ENCODE measurements at regions not wholly inside any gene's neighbourhood (a gene's known extent, or its start where the extent isn't known, plus 50 kb on each side); places are given as distances from the start of the nearest gene placed in this dataset.

DNA sequence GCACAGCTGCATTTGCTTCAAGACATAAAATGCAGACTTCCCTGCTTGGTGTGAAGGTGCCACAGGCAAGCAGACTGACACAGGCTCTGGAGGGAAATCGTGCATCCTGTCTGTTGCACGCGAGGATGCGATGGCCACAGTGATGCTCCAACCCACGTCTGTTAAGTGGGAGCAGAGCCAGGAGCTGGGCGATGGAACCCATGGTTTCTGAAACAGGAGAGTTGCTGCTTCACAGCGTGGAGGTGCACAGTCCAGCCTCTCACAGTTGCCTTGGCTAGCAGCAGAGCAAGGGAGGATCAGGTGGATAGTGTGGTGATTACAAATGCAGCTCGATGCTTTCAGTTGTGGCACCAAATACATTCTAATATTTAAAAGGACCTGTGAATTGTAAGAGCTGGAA, 108.8 kb downstream of the TENT4A start (continued):
- TF ChIP-seq KDM1A (IDR thresholded peaks at IDR 0.05; ENCODE audit: borderline replicate concordance, low read length) (no peak), TAF7 (optimal IDR thresholded peaks at IDR 0.05; ENCODE audit: borderline replicate concordance, low read depth, low read length) (no peak), CBX8 (IDR thresholded peaks at IDR 0.05; ENCODE audit: borderline replicate concordance, low read depth, low read length) (no peak)

All from H1 (cell line).